OCI-LY1 (cell line): ENCODE measurements at regions not wholly inside any gene's neighbourhood (a gene's known extent, or its start where the extent isn't known, plus 50 kb on each side); places are given as distances from the start of the nearest gene placed in this dataset.

ENCODE experiments used
- H2AFZ ChIP-seq: fragments of 200-600 bp; sonication (generic), shearing (Covaris generic); 2 replicates; pipeline ENCODE4 v1.6.0; 2014; ENCODE audit warnings: antibody characterized with exemption, mild to moderate bottlenecking, low read length
- H3F3A ChIP-seq: fragments of 200-600 bp; sonication (generic), shearing (Covaris generic); 2 replicates; pipeline ENCODE4 v1.6.0; 2014; ENCODE audit warnings: mild to moderate bottlenecking, antibody characterized with exemption, low read length, moderate library complexity; ENCODE audit not compliant: insufficient read depth
- H3K27ac ChIP-seq: fragments of 200-600 bp; sonication (generic); 2 replicates; pipeline ENCODE4 v1.5.1; 2014; ENCODE audit warnings: low read length, mixed run types, mild to moderate bottlenecking, low read depth; ENCODE audit not compliant: poor library complexity, severe bottlenecking
- H3K27me3 ChIP-seq: fragments of 200-600 bp; sonication (generic); 2 replicates; pipeline ENCODE4 v1.6.0; 2014; ENCODE audit warnings: antibody characterized with exemption, mild to moderate bottlenecking, low read length, moderate library complexity; ENCODE audit not compliant: insufficient read depth
- H3K36me3 ChIP-seq: fragments of 200-600 bp; sonication (generic); 2 replicates; pipeline ENCODE4 v1.6.1; 2014; ENCODE audit warnings: mild to moderate bottlenecking, antibody characterized with exemption, low read length, moderate library complexity, mixed read lengths; ENCODE audit not compliant: insufficient read depth
- H3K4me1 ChIP-seq: fragments of 200-600 bp; sonication (generic); 2 replicates; pipeline ENCODE4 v1.5.1; 2014; ENCODE audit warnings: mild to moderate bottlenecking, low read length, moderate library complexity; ENCODE audit not compliant: insufficient read depth, severe bottlenecking
- H3K4me2 ChIP-seq: fragments of 200-600 bp; sonication (generic), shearing (Covaris generic); 2 replicates; pipeline ENCODE4 v1.6.1; 2014; ENCODE audit warnings: low read length
- H3K4me3 ChIP-seq: fragments of 200-600 bp; sonication (generic); 2 replicates; pipeline ENCODE4 v1.5.1; 2014; ENCODE audit warnings: low read length, low read depth, mild to moderate bottlenecking, mixed read lengths; ENCODE audit not compliant: poor library complexity, severe bottlenecking
- H3K79me2 ChIP-seq: fragments of 200-600 bp; shearing (Covaris generic); 2 replicates; pipeline ENCODE4 v1.6.1; 2016; ENCODE audit warnings: mixed run types, low read length, mixed read lengths; ENCODE audit not compliant: insufficient read depth
- H3K9ac ChIP-seq: fragments of 200-600 bp; sonication (generic), shearing (Covaris generic); 2 replicates; pipeline ENCODE4 v1.6.1; 2014; ENCODE audit warnings: mild to moderate bottlenecking, low read length, mixed read lengths
- H3K9me2 ChIP-seq: fragments of 200-600 bp; sonication (generic), shearing (Covaris generic); 2 replicates; pipeline ENCODE4 v1.6.1; 2014; ENCODE audit warnings: low read depth, mild to moderate bottlenecking, low read length, mixed read lengths
- H3K9me3 ChIP-seq: fragments of 200-600 bp; shearing (Covaris generic); 2 replicates; pipeline ENCODE4 v1.6.1; 2014; ENCODE audit warnings: low read length, mixed read lengths
- H4K20me1 ChIP-seq: fragments of 200-600 bp; sonication (generic), shearing (Covaris generic); 2 replicates; pipeline ENCODE4 v1.6.0; 2016; ENCODE audit warnings: mild to moderate bottlenecking, low read length; ENCODE audit not compliant: insufficient read depth
- EZH2 ChIP-seq: fragments of 200-600 bp; sonication (generic), shearing (Covaris generic); IDR thresholded peaks from 2 replicates; pipeline ENCODE4 v1.8.0; 2017; ENCODE audit warnings: borderline replicate concordance, mixed run types, mild to moderate bottlenecking, antibody characterized with exemption, low read length, moderate library complexity, mixed read lengths
- TF ChIP-seq, protein P1 (sequence below): fragments of 200-600 bp; sonication (generic), shearing (Covaris generic); IDR thresholded peaks from 2 replicates; pipeline ENCODE4 v1.5.1; 2017; ENCODE audit warnings: mild to moderate bottlenecking, antibody characterized with exemption, low read length, moderate library complexity, mixed read lengths

DNA sequence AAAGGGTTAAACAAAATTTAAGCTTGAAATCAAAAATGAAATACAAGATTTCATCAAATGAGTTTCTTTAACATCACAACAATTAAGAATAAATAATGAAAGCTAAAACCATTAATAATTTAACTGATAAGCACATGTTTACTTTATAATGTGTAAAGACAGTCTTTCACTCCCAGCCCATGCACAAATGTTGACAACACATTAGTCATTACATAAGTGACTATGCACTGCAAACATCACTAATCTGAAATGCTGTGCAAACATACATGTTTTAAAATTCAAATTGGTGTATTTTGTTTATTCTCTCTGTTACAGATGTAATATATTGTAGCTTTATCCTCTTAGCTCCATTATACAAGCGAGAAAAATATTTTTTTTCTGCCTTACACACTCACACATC lies 220.6 kb upstream of the CPXCR1 start:
- H3K4me2 ChIP-seq: no peak overlapping the region
- no peaks in the 10 kb centered on the region for H3K79me2 ChIP-seq
- H2AFZ ChIP-seq: no peak overlapping the region
- no peaks in the 10 kb centered on the region for H3K9me2 ChIP-seq
- H3K9me3 ChIP-seq: no peaks in the 10 kb centered on the region
- no peak overlapping the region for H3K4me3 ChIP-seq
- no peaks in the 10 kb centered on the region for H3K36me3 ChIP-seq
- TF ChIP-seq EZH2: no peak
- TF ChIP-seq, protein P1, sequence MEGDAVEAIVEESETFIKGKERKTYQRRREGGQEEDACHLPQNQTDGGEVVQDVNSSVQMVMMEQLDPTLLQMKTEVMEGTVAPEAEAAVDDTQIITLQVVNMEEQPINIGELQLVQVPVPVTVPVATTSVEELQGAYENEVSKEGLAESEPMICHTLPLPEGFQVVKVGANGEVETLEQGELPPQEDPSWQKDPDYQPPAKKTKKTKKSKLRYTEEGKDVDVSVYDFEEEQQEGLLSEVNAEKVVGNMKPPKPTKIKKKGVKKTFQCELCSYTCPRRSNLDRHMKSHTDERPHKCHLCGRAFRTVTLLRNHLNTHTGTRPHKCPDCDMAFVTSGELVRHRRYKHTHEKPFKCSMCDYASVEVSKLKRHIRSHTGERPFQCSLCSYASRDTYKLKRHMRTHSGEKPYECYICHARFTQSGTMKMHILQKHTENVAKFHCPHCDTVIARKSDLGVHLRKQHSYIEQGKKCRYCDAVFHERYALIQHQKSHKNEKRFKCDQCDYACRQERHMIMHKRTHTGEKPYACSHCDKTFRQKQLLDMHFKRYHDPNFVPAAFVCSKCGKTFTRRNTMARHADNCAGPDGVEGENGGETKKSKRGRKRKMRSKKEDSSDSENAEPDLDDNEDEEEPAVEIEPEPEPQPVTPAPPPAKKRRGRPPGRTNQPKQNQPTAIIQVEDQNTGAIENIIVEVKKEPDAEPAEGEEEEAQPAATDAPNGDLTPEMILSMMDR: no peak
- H3K4me1 ChIP-seq: no peaks in the 10 kb centered on the region
- H3K9ac ChIP-seq: no peak overlapping the region
- H3F3A ChIP-seq: no peaks in the 10 kb centered on the region
- no peaks in the 10 kb centered on the region for H3K27me3 ChIP-seq
- H4K20me1 ChIP-seq: no peaks in the 10 kb centered on the region
- no peak overlapping the region for H3K27ac ChIP-seq

DNA sequence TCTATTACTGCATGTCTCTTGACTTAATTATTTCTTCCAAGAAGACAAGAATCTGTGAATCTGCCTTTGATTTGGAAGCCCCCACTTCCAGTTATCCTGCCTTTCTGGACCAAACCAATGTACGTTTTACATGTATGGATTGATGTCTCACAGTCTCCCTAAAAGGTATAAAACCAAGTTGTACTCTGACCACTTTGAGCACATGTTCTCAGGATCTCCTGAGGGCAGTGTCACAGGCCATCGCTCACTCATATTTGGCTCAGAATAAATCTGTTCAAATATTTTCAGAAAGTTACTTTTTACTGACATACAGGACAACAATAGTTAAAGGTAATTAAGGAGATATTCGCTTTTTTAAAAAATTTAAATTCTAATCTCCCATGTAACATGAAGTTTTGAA lies 188.6 kb upstream of the CPXCR1 start:
- Histone ChIP-seq H3K79me2 (no peaks in the 10 kb centered on the region), H3K9ac (no peak overlapping the region), H3K9me2 (no peaks in the 10 kb centered on the region), H3K9me3 (no peaks in the 10 kb centered on the region), H3K36me3 (no peaks in the 10 kb centered on the region), H3K4me3 (no peak overlapping the region), H4K20me1 (no peaks in the 10 kb centered on the region), H3K27ac (no peak overlapping the region), H2AFZ (no peak overlapping the region), H3K27me3 (no peaks in the 10 kb centered on the region), H3K4me2 (no peak overlapping the region), H3F3A (no peaks in the 10 kb centered on the region), H3K4me1 (no peaks in the 10 kb centered on the region)
- TF ChIP-seq, protein P1: no peak
- TF ChIP-seq EZH2: no peak

DNA sequence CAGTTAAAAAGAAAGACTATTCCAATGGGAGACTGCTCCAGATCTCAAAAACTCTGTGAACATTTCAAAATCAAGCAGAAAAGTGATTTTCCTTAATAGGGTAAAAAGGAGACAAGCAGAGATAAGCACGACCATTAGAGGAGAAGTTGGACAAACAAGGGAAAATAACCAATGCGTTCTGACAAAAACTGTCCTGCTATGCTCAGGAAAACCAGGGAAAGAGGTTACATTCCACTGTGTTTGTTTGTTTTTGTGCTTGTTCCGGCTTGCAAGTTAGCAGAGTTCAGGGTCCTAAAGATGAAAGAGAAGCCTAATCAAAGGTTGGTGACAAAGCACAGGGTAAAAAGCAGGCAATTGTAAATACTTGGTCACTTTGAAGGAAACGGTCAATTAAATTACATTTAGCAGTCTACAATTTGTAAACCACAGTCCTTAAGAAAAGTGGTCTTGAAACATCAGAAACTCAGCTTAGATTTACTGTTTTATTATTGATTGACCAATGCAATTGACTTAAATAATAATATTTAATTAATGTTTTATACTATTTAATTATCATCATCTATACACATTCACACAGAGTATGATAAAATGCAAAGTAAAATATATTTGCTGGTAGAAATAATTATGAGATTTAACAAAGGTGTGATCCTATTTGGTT lies 186.2 kb upstream of the CPXCR1 start:
- Histone ChIP-seq H3K79me2 (no peaks in the 10 kb centered on the region), H3K9me2 (no peaks in the 10 kb centered on the region), H3K4me1 (no peaks in the 10 kb centered on the region), H3K27me3 (no peaks in the 10 kb centered on the region), H3K27ac (no peak overlapping the region), H3K4me3 (no peak overlapping the region), H2AFZ (no peak overlapping the region), H3K9ac (no peak overlapping the region), H3K36me3 (no peaks in the 10 kb centered on the region), H3K9me3 (no peaks in the 10 kb centered on the region), H3K4me2 (no peak overlapping the region), H4K20me1 (no peaks in the 10 kb centered on the region), H3F3A (no peaks in the 10 kb centered on the region)
- TF ChIP-seq, protein P1: no peak
- no peak for TF ChIP-seq EZH2
